Hypothalamus (tissue), 51 donors: ENCODE measurements at regions not wholly inside any gene's neighbourhood (a gene's known extent, or its start where the extent isn't known, plus 50 kb on each side); places are given as distances from the start of the nearest gene placed in this dataset.

Experiments used
- DNase-seq, 51 donors: peaks; one replicate each; lab custom pipeline; 2025; lab: John Stamatoyannopoulos, UW

- no peak for DNase-seq
These were observed 94.6 kb upstream of the UST start for GRCh38 chr6:148652205-148652604.

DNA sequence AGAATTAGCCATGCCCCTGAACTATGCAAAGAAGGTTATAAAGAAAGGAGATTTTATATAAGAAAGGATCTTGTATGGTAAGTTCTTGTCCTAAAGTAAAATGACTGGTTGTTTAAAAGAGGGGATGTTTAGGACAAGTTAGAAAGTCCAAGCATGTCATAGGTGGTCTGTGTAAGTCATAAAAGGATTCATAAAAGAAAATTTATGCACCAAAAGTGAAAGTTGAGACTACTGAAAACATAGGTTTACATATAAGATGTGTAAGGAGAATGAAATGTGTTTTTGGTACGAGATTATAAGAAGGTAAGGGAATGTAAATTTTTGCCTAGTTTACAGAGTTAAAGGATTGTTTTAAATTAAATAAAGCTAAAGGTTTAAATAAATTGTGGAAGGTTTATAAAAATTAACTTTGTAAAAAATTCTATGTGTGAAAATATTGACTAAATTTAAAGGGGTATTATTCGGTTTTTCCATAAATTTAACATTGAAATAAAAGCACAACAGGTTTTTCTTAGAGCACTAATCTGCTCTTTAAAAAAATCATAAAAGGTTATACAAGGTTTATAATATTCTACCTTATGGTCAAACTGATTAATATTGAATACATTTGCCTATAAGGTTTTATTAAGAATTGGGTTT, 93.6 kb upstream of the UST start:
- no peak for DNase-seq

DNA sequence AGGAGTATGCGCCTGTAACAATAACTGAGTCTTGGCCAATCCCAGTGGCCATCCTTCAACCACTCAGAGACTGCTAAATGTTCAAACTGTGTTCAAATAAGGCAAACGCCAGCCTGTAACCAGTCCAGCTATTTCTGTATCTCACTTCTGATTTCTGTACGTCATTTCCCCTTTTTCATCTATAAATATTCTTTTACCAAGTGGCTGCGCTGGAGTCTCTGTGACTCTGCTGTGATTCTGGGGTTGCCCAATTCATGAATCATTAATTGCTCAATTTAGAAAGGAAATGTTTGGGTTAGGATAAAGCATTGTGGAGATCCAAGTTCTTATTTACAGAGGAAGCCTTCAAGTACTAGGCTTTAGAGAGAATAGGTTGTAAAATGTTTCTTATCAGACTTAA, 89.8 kb upstream of the UST start:
- no peak for DNase-seq

GRCh38 chr6:148658681-148659430, 88.0 kb upstream of the UST start:
- DNase-seq = no peak

GRCh38 chr6:148667395-148667794, 79.4 kb upstream of the UST start:
- no peak for DNase-seq

DNA sequence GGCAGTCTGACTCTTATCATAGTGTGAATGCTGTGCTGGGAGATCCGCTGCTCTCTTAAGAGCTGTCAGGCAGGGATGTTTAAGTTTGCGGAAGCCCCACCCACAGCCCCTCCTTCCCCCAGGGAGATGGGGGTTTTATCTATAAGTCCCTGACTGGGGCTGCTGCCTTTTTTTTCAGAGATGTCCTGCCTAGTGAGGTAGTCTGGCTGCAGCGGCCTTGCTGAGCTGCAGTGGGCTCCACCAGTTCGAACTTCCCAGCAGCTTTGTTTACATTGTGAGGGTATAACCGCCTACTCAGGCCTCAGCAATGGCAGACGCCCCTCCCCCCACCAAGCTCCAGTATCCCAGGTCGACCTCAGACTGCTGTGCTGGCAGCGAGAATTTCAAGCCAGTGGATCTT, 75.7 kb upstream of the UST start:
- DNase-seq = no peak

DNA sequence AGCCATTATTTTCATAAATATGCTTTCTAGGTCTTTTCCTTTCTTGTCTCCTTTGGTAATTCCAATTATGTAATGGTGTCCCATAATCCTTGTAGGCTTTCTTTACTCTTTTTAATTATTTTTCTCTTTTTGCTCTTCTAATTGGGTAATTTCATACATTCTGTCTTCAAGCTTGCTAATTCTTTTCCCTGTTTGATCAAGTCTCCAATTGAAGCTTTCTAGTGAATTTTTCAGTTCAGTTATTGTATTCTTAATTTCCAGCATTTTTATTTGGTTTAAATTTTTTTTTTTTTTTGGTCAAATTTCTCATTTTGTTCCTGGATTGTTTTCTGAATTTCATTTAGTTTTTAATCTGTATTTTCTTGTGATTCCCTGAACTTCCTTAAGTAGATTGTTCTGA, 74.9 kb upstream of the UST start:
- no peak for DNase-seq

GRCh38 chr6:148674306-148674705, 72.5 kb upstream of the UST start:
- no peak for DNase-seq

GRCh38 chr6:148677594-148678476, 69.0 kb upstream of the UST start:
- DNase-seq = no peak

GRCh38 chr6:148678682-148679081, 68.1 kb upstream of the UST start:
- no peak for DNase-seq

GRCh38 chr6:148681666-148682065, 65.2 kb upstream of the UST start:
- DNase-seq = no peak

DNA sequence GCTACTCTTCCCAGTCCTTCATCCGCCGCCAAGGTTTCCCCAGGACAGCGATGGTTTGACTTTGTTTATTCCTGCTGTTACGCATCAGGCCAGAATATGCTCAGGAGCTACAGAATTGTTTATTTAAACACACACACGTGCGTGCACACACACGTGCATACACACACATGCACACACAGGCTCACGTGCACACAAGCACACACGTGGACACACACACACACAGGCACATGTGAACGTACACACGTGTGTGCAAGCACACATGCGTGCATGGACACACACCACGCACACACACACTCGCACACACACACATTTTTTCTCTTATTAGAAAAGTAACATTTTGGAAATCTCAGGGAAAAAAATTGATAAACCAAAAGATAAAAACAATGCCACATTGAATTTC, 64.6 kb upstream of the UST start:
- DNase-seq = no peak

- DNase-seq = peak in 2 of 51 donors; percentile 7 to 10
These were observed 63.8 kb upstream of the UST start for GRCh38 chr6:148682990-148683389.

DNA sequence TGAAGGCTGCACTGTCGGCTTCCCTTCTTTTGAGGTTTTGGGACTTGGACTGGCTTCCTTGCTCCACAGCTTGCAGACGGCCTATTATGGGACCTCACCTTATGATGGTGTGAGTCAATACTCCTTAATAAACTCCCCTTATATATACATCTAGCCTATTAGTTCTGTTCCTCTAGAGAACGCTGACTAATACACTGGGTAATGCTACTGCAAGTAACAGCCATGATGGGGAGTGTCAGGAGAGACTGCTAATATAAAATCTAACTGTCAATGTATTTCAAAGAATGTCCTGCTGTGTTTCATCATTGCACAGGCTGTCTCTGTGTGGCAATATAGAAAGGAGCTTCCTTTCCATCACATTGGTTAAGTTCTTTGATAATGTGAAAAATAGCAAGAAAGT, 57.7 kb upstream of the UST start:
- no peak for DNase-seq

DNA sequence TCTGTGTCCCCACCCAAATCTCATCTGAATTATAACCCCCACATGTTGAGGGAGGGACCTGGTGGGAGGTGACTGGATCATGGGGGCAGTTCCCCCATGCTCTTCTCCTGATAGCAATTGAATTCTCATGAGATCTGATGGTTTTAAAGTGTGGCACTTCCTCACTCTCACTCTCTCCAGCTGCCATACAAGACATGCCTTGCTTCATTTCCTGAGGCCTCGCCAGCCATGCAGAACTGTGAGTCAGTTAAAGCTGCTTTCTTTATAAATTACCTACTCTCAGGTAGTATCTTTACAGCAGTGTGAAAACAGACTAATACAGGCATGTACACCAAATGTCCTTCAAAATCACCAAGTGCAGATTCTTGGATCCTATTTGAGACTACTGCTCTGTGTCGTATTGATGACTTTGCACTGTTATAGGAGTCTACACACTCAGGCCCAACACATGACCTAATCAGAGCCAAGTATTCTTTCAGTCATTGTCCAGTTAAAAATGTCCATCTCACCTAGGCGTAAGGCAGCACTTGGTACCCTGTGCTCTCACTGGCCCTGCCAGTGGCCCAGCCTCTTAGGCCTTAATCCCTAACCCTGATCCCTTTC, 52.8 kb upstream of the UST start:
- DNase-seq = no peak
